ENCODE measurements at regions not wholly inside any gene's neighbourhood (a gene's known extent, or its start where the extent isn't known, plus 50 kb on each side); places are given as distances from the start of the nearest gene placed in this dataset.
"Not testable (repeated sequence)": the region's sequence is repeated elsewhere in the genome, so short reads cannot be mapped to it uniquely, and the experiment has no call there.

DNA sequence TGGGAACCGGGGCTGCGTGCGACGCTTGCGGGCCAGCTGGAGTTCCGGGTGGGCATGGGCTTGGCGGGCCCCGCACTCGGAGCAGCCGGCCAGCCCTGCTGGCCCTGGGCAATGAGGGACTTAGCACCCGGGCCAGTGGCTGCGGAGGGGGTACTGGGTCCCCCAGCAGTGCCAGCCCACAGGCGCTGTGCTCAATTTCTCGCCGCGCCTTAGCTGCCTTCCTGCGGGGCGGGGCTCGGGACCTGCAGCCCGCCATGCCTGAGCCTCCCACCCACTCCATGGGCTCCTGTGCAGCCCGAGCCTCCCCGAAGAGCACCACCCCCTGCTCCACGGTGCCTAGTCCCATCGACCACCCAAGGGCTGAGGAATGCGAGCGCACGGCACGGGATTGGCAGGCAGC, 63.8 kb downstream of the PLXNA1 start:
- not testable (repeated sequence) for DNase-seq

DNA sequence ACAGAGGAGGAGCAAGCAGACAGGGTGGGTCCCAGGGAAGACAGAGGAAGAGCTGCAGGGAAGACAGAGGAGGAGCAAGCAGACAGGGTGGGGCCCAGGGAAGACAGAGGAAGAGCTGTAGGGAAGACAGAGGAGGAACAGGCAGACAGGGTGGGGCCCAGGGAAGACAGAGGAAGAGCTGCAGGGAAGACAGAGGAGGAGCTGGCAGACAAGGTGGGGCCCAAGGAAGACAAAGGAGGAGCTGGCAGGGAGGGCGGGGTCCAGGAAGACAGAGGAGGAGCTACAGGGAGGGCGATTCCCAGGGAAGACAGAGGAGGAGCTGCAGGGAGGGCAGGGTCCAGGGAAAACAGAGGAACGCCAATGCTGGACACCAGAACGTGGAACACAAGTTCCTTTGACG, 66.5 kb downstream of the PLXNA1 start:
- no peak for DNase-seq

DNA sequence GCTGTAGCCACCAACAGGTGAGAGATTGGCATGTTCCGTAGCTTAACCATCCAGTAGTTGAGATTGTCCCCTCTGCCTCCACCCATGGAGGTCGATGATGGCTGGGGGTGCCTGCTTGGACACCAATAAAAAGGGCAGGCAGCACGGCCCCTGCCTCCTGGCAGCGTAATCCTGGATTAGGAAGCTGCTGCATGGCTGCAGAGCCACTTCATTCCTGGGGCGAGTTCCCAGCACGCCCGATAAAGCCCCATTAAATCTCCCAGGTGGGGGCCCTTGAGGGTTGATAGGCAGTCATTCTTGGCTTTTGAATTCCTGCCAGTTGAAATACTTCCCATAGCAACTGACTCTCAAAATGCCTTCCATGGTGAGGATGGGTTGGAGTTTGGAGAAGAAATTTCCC, 67.8 kb downstream of the PLXNA1 start:
- DNase-seq, result no peak

DNA sequence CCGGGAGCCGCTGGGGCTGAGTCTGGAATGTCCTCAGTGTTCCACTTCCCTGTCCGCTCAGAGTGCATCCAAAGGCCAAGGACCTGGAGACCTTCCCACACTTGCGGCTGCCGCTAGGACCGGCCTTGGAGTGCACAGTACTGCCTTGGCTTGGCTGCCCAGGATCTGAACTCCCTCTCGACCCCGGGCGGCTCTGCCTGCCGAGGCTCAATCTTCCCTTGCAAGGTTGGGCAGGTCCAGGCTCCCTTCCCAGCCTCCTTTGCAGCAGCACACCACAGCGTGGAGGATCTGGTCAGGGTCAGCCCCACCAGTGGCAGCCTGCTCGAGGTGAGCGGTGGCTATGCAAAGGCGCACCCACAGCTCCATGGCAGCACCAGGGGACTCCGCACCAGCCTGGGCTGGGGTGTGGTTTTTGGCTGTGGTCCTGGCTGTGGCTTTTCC, 69.2 kb downstream of the PLXNA1 start:
- DNase-seq, result no peak

DNA sequence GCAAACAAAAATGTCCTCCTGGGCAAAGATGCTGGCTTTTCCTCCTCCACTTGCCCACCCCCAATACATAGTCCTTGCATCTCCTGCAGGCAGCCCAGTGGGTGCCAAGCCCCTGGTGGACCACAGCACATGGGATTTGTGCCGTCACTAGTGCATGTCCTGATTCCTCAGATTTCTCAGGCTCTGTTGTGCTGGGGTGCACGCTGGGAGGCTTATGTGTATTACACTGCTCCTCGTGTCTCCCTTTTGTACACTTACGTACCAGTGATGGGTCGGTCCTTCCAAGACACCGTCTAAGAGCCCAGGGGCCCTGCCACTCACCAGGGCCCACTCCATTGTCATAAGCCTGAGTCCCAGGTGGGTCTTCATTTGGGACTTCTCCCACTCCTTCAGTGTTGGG, 70.1 kb downstream of the PLXNA1 start:
- DNase-seq, result no peak

DNA sequence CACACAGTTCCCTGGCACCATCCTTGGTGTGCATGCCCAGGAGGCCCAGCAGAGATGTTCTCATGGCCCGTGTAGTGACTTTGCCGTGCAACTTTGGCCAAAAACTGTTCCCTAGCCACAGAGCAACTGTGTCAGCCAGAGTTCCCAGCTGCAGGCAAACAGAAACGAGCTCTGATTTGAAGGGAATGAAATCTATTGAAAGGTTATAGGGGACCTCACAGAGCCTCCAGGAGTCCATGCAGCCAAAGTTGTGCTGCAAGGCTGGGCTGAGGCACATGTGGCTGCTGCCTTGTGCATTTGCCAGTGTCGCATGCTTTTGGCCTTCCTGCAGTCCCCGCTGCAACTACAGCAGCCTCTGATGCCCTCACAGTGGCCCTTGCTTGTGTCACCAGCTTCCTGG, 70.5 kb downstream of the PLXNA1 start:
- no peak for DNase-seq

DNA sequence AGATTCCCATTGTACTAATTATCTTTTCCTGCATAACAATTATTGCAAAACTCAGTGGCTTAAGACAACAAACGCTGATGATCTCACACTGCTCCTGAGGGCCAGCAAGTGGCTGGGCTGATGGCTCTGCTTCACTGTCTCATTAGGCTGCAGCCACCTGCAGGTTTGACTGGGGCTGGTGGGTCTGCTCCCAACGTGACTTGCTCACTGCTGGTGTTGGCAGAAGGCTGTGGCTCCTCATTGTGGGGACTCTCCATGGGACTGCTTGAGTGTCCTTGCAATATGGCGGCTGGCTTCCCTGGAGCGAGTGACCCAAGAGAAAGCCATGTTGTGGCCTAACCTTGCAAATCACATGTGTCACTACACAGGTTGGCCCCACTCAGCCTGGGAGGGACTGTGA, 71.1 kb downstream of the PLXNA1 start:
- no peak for DNase-seq

DNA sequence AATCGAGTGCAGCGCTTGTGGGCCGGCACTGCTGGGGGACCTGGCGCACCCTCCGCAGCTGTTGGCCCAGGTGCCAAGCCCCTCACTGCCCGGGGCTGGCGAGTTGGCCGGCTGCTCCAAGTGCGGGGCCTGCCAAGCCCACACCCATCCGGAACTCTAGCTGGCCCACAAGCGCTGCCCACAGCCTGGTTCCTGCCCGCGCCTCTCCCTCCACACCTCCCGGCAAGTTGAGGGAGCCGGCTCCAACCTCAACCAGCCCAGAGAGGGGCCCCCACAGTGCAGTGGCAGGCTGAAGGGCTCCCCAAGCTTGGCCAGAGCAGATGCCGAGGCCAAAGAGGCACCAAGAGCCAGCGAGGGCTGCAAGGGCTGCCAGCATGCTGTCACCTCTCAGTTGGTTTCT, 73.4 kb downstream of the PLXNA1 start:
- no peak for DNase-seq

DNA sequence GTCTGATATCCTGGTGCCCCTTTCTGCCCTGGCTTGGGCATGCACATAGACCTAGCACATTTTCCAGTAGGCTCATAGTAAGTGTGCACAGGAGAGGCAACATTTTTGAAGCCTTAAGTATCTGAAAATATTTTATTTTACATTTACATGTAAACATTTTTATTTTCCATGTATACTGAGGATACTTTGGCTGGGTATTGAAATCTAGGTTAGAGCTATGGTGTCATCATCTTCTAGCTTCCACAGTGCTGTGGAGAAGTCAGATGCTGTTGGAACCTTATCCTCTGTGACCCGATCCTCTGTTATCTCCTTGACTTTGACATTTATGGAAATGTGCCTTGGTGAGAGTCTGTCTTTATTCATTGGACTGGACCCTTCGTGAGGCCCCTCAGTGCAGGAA, 74.1 kb downstream of the PLXNA1 start:
- no peak for DNase-seq

DNA sequence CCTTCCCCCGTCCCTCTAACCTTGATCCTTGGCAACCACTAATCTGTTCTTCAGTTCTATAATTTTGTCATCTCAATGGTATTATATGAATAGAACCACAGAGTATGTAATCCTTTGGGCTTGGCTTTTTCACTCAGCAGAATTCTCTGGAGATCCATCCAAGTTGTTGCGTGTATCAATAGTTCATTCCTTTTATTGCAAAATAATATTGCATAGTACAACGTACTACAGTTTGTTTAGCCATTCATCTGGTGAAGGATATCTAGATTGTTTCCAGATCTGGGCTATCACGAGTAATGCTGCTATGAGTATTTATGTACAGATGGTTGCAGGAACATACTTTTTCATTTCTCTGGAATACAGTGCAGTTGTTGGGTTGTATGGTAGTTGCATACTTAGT, 76.2 kb downstream of the PLXNA1 start:
- no peak for DNase-seq

DNA sequence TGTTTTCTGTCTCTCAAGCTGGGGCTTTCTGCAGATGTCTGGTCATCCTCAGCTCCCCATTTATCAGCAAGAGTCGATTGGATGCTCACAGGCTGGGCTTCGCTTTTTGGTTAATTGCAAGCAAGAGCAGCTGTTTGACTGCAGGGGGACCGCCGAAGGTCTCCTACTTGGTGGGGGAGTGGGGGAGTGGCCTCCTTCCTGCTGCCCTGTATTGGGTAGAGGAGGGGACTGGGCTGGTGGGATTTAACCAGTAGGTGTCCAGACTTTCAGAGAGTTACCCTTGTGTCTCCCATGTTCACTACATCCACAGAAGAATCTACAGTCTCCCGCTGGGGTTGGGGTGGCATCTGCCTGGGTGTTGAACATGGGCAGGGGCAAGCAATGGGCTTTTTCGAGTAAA, 78.7 kb downstream of the PLXNA1 start:
- DNase-seq, result no peak

DNA sequence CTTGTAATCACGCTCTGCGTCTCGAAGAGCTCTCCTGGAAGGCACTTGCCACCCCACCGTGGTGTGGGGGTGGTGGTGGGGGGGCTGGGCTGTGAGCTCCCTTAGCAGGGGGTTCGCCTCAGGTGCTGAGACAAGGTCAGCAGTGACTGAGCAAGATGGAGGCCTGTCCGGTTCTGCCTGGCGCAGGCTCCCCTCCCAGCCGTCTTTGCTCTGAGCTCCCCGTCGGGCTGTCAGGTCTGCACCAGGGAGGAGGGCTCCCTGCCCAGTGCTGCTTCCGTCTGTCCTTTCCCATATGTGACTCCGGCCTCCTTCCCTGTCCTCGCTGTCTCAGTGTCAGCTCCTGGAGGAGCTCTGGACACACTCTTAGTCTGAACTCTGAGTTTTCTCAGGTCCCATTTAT, 80.0 kb downstream of the PLXNA1 start:
- no peak for DNase-seq

DNA sequence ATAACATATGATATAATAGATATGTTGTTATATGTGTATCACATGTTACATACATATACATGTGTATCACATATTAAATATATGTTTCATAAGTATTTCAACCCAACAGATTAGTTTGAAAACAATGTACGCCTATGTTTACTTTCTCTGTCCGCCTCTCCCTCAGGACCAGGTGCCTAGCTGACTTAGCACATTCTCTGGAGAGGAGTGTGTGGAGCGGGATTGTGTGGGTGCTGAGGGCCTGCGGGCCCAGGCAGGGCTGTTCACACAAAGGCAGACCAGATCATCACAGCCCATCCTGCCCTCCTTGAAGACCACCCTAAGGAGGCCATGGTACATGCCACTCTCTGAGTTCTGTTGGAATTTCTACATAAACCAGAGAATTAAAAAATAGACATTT, 81.0 kb downstream of the PLXNA1 start:
- no peak for DNase-seq

DNA sequence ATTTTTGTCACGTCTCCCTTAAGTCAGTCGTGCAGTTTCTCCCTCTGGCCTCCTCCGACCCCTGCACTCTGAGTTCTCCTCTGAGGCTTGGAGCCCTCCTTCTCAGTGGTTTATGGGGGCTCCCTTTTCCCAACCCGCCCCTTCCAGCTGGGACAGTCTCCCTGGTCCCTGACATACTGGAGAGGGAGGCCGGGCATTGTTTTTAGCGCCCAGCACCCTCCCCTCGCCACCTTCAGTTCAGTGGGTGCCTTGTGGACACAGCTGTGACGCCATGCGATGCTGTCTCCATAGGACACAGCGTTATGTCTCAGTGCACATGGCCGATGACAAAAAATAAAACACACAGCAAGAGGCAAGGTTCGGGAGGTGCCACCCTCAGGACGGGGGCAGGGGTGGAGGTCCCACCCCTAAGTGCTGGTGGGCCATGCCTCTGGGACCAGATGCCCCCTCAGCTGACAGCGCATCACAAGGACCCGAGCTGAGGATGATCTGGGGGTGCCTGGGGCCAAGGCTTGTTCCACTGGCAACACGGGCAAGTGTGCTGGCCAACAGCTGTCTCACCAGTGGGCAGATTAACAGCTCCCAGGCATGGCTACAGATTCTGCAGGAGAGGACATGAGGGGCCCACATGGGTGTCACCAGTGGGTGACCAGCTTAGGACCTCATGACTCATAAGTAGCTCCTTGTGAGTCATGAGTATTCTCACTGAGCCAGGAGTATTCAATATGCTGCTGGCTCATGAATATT, 81.6 kb downstream of the PLXNA1 start:
- DNase-seq, result no peak

DNA sequence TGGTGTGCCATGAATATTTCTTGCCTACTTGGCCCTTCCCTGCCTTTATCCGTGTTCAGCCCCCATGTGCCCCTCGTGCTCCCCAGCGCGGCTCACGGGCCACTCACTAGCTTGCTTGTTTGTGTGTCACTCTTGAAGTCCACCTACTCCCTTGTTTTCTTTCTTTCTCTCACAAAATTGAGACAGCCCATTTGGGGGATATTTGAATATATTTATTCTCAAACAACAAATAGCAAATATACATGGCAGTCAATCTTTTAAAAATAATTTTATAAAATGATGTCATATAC, 82.2 kb downstream of the PLXNA1 start:
- no peak for DNase-seq

DNA sequence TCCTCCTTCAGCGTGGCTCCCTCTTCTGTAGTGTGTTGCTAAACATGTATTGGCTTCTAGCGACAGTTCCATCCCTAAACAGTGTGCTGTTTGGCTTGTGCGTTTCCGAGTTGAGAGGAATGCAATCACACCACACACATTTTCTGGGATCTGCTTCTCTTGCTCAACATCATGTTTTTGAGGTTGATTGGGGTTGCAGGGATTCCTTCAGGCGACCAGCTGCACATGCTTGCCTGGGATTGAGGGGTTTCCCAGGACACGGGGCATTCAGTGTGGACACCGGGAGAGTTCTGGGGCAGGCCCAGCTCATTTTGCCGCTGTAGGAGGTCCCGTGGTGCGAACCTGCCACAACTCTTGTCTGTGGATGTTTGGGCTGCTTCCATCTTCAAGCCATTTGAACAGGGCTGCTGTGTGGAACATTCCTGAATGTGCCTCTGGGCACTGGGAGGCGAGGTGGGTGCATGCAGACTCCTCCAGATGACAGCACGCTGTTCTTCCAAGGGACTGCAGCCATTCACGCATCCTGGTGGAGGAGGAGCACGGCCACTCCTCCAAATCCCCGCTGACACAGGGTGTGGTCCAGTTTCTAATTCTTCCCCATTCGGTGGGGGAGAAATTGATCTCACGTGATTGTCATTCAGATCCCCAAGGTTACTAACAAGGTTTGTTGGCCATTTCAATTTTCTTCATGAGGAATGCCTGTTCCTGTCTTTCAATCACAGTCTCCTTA, 82.8 kb downstream of the PLXNA1 start:
- no peak for DNase-seq

DNA sequence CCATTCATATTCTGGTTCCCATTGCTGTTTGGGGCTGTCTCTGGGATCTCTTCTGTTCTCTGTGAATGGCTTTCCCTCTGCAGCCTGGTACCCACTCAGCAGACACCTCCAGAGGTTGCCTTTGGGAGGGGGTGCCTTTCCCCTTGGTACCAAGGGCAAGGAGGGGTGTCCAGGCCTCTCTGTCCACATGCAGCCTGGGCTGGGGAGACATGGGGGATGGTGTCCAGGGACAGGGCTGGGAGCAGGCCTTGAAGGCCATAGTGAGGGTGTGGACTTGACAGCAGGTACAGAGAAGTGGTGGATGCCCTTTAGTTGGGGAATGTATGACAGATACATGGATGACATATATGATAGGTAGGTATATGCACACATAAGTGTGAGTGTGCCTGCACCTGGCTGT, 83.7 kb downstream of the PLXNA1 start:
- DNase-seq, result no peak

DNA sequence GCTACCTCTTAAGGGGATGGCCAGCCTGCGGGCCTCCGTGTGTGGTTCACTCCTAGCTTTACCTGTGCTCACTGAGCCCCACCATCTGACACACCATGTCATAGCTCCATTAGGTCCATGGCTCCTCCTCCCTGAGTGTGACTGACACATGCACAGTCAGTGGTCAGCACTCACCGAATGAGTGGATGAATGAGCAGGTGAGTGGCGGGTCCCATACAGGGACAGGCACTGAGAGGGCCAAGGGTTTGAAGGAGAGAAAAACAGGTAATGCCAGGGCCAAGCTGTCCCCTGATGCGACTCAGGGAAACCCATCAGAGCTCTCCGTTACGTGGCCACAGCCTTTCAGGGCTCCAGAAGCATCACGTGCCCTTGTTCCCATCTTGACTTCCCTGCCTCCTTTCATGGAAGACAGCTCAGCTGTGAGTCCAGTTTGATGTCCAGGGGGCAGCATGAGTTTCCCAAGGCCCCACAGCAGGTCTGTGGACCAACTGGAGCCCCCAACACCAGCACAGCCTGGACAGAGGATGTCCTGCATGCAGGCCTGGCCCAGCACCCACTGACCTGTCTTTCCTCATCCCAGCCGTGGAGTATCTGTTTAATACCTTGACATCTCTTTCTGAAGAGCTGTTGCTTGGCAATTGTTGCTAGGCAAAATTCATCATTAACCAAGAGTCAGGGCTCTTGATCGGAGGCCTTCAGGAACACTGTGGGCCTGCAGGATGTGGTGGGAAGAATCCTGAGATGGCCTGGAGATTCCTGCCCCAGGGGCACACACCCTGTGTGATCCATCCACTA, 84.4 kb downstream of the PLXNA1 start:
- DNase-seq, result no peak

DNA sequence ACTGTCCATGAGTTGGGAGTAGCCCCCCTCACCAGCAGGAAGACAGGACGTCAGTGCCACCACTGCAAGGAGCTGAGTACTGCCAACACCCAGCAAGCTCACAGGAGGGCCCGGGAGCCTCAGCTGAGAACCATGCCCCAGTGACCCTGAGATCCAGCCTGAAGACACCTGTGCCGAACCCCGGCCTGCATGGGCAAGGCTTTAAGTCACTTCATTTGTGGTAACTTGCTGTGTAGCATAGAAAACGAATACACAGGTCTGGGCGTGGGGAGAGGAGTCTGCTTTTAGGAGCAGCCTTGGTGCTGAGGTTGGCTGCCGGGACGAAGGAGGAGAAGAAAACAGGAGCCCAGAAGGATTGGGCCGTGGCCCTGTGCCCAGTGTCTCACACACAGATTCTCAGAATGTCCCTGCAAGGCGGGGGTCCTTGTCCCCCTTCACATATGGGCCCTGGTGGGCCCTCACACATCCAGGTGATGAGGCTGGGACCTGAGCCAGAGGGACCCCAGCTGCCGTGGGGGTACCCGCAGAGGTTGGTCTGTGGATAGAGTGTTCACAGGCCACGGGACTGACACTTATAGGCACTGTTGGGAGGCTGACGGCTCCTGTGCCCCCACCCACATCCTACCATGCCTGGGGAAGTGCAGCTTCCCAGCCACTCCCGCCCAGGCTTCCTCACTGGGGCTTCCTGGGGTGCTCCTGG, 85.3 kb downstream of the PLXNA1 start:
- DNase-seq, result no peak

DNA sequence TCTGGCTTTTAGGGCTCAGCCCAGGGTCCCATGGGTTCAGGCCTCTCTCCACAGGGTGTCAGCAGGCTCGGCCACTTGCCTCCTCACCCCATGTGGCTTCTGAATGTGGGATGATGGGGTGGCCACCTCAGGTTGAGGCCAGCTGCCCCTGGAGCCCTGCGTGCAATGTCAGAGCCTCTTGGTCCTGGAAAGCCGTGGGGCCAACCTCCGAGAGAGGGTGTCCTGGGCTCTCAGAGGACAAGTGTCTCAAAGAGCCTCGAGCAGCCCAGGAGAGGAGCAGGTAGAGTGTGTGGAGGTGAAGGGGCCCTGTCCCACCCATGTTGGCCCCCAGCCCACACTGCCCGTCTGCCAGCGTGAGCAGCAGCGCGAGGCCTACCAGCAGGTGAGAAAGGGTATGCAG, 86.0 kb downstream of the PLXNA1 start:
- no peak for DNase-seq

DNA sequence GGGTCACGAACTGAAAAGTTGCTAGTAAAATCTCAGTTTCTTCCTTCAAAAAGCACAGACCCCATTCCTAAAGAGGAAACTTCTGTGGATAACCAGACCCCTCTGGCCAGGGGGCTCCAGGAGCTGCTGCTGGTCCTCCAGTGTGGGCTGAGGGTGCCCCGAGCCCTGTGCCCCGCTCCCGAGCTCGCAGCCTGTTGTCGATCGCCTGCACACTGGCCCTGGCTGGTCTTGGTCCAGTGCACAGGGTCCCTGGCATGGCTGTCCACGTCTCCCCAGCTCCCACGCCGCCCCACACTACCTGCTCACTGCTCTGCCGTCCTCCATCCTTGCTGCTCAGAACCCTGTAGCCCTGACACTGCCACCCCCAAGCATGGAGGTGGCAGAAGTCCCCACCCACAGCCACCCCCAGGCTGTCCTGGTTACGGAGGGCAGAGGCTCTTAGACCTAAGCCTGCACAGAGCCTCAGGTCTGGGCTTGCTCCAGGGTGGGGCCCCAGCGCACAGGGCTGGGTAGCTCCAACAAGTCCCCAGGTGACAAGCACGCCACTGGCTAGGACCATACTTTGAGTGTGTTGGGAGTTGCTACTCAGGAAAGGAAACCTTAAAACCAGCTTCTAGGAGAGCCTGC, 87.0 kb downstream of the PLXNA1 start:
- DNase-seq, result no peak

DNA sequence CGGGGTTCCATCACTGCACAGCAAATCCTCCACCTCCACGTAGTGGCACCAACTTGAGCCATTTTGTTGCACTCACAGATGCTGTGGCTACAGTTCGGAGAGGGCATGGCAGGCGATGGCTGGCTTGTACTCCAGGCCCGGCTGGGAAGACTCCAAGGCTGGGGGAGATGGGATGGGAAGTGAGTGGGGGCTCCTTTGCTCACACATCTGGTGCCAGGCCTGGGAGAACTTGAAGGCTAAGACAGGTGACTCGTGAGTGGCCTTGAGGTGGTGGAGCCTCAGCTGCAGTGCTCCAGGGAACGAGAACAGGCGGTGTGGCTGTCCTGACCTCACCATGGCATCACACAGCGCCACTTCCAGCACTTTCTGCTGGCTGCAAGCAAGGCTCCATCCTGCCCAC, 87.9 kb downstream of the PLXNA1 start:
- no peak for DNase-seq

DNA sequence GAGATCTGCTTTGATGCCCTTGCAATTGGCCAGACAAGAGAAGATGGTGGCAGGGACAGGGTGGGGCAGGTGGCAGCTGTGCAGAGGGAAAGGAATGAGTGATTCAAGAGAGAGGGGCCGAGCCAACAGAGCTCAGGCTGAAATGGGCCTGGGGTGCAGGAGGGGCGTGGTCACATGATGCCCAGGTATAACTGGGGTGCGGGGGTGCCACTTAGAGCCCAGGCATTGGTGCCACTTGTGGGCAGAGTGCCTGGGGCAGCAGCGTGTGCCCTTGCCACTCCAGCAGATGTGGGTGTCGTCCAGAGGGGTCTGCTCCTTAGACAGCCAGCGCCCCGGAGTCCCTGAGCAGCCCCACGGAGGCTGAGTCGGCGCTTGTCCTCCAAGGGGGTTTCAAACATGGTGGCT, 88.7 kb downstream of the PLXNA1 start:
- no peak for DNase-seq
